IPS-NIHi11 (cell line): ENCODE measurements at regions not wholly inside any gene's neighbourhood (a gene's known extent, or its start where the extent isn't known, plus 50 kb on each side); places are given as distances from the start of the nearest gene placed in this dataset.
A peak's percentile ranks its signal among the peaks of the same experiment; 100 is the strongest.

Experiments used
- DNase-seq: peaks from one replicate; pipeline ENCODE4 v3.0.0; 2012; ENCODE audit warnings: mixed read lengths, low spot score

- no peak for DNase-seq
Measured at GRCh38 chr1:58136387-58136786, 410.1 kb downstream of the OMA1 start.

- DNase-seq: no peak
Measured at GRCh38 chr1:58135821-58136321, 410.7 kb downstream of the OMA1 start.

- DNase-seq: no peak
Measured at GRCh38 chr1:58133562-58133961, 413.0 kb downstream of the OMA1 start.

- no peak for DNase-seq
Measured at GRCh38 chr1:58123051-58123450, 423.5 kb downstream of the OMA1 start.

- DNase-seq: no peak
Measured at GRCh38 chr1:58119971-58120370, 426.6 kb downstream of the OMA1 start.

- no peak for DNase-seq
Measured at GRCh38 chr1:58116284-58116683, 430.2 kb downstream of the OMA1 start.

GRCh38 chr1:58109646-58110200 is 436.8 kb downstream of the OMA1 start:
- DNase-seq: no peak

GRCh38 chr1:58108783-58109182 is 437.7 kb downstream of the OMA1 start:
- DNase-seq: no peak

- no peak for DNase-seq
Measured at GRCh38 chr1:58107943-58108342, 438.6 kb downstream of the OMA1 start.

GRCh38 chr1:58104960-58105359 is 441.6 kb downstream of the OMA1 start:
- DNase-seq: no peak

GRCh38 chr1:58096714-58097113 is 449.8 kb downstream of the OMA1 start:
- no peak for DNase-seq

- DNase-seq: no peak
Measured at GRCh38 chr1:58095183-58095582, 451.3 kb downstream of the OMA1 start.

GRCh38 chr1:58094221-58094620 is 452.3 kb downstream of the OMA1 start:
- DNase-seq: no peak

GRCh38 chr1:58090640-58091039 is 455.9 kb downstream of the OMA1 start:
- DNase-seq: no peak

- DNase-seq: no peak
Measured at GRCh38 chr1:58089898-58090534, 456.5 kb downstream of the OMA1 start.

- DNase-seq: no peak
Measured at GRCh38 chr1:58084266-58084665, 462.3 kb downstream of the OMA1 start.

- no peak for DNase-seq
Measured at GRCh38 chr1:58082596-58082995, 463.9 kb downstream of the OMA1 start.

- DNase-seq: no peak
Measured at GRCh38 chr1:58076258-58076657, 470.3 kb downstream of the OMA1 start.

GRCh38 chr1:58075188-58075578 is 471.3 kb downstream of the OMA1 start:
- DNase-seq: no peak

GRCh38 chr1:58072450-58072849 is 474.1 kb downstream of the OMA1 start:
- DNase-seq: no peak

- DNase-seq: no peak
Measured at GRCh38 chr1:58067082-58067481, 479.4 kb downstream of the OMA1 start.

GRCh38 chr1:58065520-58065919 is 481.0 kb downstream of the OMA1 start:
- peak; percentile 27 for DNase-seq

- no peak for DNase-seq
Measured at GRCh38 chr1:58064166-58064565, 482.4 kb downstream of the OMA1 start.

- no peak for DNase-seq
Measured at GRCh38 chr1:58063095-58063494, 483.4 kb downstream of the OMA1 start.
